ENCODE measurements at regions not wholly inside any gene's neighbourhood (a gene's known extent, or its start where the extent isn't known, plus 50 kb on each side); places are given as distances from the start of the nearest gene placed in this dataset.

DNA sequence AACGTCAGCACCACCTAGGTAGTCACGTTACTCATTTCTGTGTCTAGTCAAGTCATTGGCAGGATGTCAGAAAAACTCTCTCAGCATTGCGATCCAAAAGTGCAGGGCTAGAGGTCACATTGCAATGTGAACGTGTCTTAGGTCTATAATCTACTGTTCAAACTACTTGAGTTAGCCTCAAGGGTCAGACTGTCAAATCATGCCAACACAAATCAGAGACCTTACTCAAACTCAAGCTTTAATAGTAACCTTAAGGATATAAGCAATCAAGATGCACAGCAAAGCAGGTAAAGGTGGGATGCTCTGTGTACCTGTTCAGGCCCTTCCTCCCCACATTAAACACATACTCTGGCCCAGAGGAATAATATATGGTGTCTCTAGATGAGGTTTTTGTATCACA, 114.4 kb upstream of the NOCT start:
- TF ChIP-seq CREB1 (IDR thresholded peaks at IDR 0.05; ENCODE audit: low read depth), result no peak
- TF ChIP-seq, protein P1, sequence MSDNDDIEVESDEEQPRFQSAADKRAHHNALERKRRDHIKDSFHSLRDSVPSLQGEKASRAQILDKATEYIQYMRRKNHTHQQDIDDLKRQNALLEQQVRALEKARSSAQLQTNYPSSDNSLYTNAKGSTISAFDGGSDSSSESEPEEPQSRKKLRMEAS (IDR thresholded peaks at IDR 0.05), result no peak
- no peak for TF ChIP-seq ZBTB7A (IDR thresholded peaks at IDR 0.05; ENCODE audit: low read depth)
- TF ChIP-seq TCF12 (IDR thresholded peaks at IDR 0.05; ENCODE audit: low read depth), result no peak
- TF ChIP-seq EP300 (IDR thresholded peaks at IDR 0.05; ENCODE audit: borderline replicate concordance), result no peak
- no peak for TF ChIP-seq FOXM1 (IDR thresholded peaks at IDR 0.05; ENCODE audit: borderline replicate concordance, low read depth)
- TF ChIP-seq, protein P2, sequence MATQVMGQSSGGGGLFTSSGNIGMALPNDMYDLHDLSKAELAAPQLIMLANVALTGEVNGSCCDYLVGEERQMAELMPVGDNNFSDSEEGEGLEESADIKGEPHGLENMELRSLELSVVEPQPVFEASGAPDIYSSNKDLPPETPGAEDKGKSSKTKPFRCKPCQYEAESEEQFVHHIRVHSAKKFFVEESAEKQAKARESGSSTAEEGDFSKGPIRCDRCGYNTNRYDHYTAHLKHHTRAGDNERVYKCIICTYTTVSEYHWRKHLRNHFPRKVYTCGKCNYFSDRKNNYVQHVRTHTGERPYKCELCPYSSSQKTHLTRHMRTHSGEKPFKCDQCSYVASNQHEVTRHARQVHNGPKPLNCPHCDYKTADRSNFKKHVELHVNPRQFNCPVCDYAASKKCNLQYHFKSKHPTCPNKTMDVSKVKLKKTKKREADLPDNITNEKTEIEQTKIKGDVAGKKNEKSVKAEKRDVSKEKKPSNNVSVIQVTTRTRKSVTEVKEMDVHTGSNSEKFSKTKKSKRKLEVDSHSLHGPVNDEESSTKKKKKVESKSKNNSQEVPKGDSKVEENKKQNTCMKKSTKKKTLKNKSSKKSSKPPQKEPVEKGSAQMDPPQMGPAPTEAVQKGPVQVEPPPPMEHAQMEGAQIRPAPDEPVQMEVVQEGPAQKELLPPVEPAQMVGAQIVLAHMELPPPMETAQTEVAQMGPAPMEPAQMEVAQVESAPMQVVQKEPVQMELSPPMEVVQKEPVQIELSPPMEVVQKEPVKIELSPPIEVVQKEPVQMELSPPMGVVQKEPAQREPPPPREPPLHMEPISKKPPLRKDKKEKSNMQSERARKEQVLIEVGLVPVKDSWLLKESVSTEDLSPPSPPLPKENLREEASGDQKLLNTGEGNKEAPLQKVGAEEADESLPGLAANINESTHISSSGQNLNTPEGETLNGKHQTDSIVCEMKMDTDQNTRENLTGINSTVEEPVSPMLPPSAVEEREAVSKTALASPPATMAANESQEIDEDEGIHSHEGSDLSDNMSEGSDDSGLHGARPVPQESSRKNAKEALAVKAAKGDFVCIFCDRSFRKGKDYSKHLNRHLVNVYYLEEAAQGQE (IDR thresholded peaks at IDR 0.05; ENCODE audit: low read depth), result no peak
- TF ChIP-seq CEBPB (IDR thresholded peaks at IDR 0.05), result no peak
- TF ChIP-seq, protein P3, sequence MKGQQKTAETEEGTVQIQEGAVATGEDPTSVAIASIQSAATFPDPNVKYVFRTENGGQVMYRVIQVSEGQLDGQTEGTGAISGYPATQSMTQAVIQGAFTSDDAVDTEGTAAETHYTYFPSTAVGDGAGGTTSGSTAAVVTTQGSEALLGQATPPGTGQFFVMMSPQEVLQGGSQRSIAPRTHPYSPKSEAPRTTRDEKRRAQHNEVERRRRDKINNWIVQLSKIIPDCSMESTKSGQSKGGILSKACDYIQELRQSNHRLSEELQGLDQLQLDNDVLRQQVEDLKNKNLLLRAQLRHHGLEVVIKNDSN (IDR thresholded peaks at IDR 0.05), result no peak
- no peak for TF ChIP-seq RAD21 (IDR thresholded peaks at IDR 0.05; ENCODE audit: low read depth)
- no peak for TF ChIP-seq NFIC (IDR thresholded peaks at IDR 0.05)
- no peak for TF ChIP-seq TAF1 (IDR thresholded peaks at IDR 0.05; ENCODE audit: low read depth)
- no peak for TF ChIP-seq TEAD4 (IDR thresholded peaks at IDR 0.05)
- TF ChIP-seq EGR1 (IDR thresholded peaks at IDR 0.05), result no peak
- no peak for TF ChIP-seq YY1 (IDR thresholded peaks at IDR 0.05; ENCODE audit: low read depth)

DNA sequence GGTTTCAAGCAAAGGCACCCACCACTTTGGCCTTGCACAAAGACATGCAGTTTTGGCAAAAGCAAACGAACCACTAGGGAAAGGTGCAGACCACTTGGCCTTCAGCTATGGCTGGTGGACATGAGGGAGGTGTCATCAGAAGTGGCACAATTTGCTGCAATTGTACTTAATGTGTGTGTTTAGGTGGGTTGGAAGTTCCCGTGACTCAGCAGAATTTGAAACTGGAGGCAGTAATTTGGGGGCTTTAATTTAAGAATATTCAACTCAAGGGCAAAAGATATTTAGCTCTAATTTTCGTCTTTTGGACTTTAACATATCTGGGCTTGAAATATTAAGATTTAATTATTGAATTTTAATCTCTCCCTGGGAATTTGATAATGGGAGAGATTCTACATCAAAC, 115.6 kb upstream of the NOCT start:
- no peak for TF ChIP-seq RAD21 (IDR thresholded peaks at IDR 0.05; ENCODE audit: low read depth)
- no peak for TF ChIP-seq FOXM1 (IDR thresholded peaks at IDR 0.05; ENCODE audit: borderline replicate concordance, low read depth)
- TF ChIP-seq, protein P3 (IDR thresholded peaks at IDR 0.05), result no peak
- TF ChIP-seq EGR1 (IDR thresholded peaks at IDR 0.05), result no peak
- TF ChIP-seq TCF12 (IDR thresholded peaks at IDR 0.05; ENCODE audit: low read depth), result no peak
- TF ChIP-seq, protein P2 (IDR thresholded peaks at IDR 0.05; ENCODE audit: low read depth), result no peak
- TF ChIP-seq, protein P1 (IDR thresholded peaks at IDR 0.05), result no peak
- TF ChIP-seq TEAD4 (IDR thresholded peaks at IDR 0.05), result no peak
- no peak for TF ChIP-seq YY1 (IDR thresholded peaks at IDR 0.05; ENCODE audit: low read depth)
- no peak for TF ChIP-seq CEBPB (IDR thresholded peaks at IDR 0.05)

DNA sequence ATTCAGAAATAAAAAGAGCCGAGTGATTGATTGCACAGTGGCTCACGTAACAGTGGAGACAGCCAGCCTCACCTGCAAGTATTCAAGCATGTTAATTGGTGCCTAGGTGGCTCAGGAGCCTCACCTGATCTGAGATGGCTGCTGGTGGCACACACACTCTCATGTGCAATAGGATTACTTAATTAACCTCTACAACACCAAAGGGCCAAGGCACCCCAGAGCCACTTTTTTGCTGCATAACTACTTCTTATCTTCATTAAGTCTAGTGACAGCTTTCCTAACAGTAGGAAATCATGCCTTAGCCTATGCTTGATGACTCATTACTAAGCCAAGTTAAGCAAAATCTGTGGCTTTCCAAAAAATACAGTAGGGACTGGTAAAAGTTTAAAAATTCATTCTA, 117.3 kb upstream of the NOCT start:
- no peak for TF ChIP-seq EP300 (IDR thresholded peaks at IDR 0.05; ENCODE audit: borderline replicate concordance)
- no peak for TF ChIP-seq CREB1 (IDR thresholded peaks at IDR 0.05; ENCODE audit: low read depth)
- no peak for TF ChIP-seq FOXM1 (IDR thresholded peaks at IDR 0.05; ENCODE audit: borderline replicate concordance, low read depth)
- TF ChIP-seq NFIC (IDR thresholded peaks at IDR 0.05), result no peak
- TF ChIP-seq CEBPB (IDR thresholded peaks at IDR 0.05), result no peak
- no peak for TF ChIP-seq EGR1 (IDR thresholded peaks at IDR 0.05)
- no peak for TF ChIP-seq TCF12 (IDR thresholded peaks at IDR 0.05; ENCODE audit: low read depth)

DNA sequence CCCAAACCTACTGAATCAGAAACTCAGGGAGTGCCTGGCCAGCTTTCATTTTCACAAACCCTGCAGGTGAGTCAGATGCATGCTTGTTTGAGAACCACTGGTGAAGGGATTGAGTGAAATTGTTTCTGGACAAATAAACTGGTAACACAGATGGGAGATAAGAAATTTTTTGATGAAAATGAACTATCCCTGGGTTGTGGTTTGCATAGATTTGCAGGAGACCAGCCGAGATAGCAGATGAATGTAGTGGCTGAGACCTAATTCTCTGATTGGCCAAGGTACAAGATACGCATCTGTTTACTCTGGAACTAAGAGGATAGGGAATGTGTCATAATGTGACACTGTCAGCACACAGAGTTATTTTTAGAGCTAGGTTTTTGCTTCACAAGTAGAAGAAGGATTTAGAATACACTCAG, 117.8 kb upstream of the NOCT start:
- TF ChIP-seq YY1 (IDR thresholded peaks at IDR 0.05; ENCODE audit: low read depth) (no peak), FOXM1 (IDR thresholded peaks at IDR 0.05; ENCODE audit: borderline replicate concordance, low read depth) (no peak), EGR1 (IDR thresholded peaks at IDR 0.05) (no peak), TCF12 (IDR thresholded peaks at IDR 0.05; ENCODE audit: low read depth) (no peak), CEBPB (IDR thresholded peaks at IDR 0.05) (no peak), TEAD4 (IDR thresholded peaks at IDR 0.05) (no peak), CREB1 (IDR thresholded peaks at IDR 0.05; ENCODE audit: low read depth) (no peak), EP300 (IDR thresholded peaks at IDR 0.05; ENCODE audit: borderline replicate concordance) (no peak), TAF1 (IDR thresholded peaks at IDR 0.05; ENCODE audit: low read depth) (no peak), RAD21 (IDR thresholded peaks at IDR 0.05; ENCODE audit: low read depth) (no peak), ZBTB7A (IDR thresholded peaks at IDR 0.05; ENCODE audit: low read depth) (no peak), NFIC (IDR thresholded peaks at IDR 0.05) (no peak)
- TF ChIP-seq, protein P2 (IDR thresholded peaks at IDR 0.05; ENCODE audit: low read depth), result no peak
- TF ChIP-seq, protein P3 (IDR thresholded peaks at IDR 0.05), result no peak
- TF ChIP-seq, protein P1 (IDR thresholded peaks at IDR 0.05), result no peak

All from Ishikawa (cell line).